ENCODE measurements at regions not wholly inside any gene's neighbourhood (a gene's known extent, or its start where the extent isn't known, plus 50 kb on each side); places are given as distances from the start of the nearest gene placed in this dataset.
"Not testable (repeated sequence)": the region's sequence is repeated elsewhere in the genome, so short reads cannot be mapped to it uniquely, and the experiment has no call there.

DNA sequence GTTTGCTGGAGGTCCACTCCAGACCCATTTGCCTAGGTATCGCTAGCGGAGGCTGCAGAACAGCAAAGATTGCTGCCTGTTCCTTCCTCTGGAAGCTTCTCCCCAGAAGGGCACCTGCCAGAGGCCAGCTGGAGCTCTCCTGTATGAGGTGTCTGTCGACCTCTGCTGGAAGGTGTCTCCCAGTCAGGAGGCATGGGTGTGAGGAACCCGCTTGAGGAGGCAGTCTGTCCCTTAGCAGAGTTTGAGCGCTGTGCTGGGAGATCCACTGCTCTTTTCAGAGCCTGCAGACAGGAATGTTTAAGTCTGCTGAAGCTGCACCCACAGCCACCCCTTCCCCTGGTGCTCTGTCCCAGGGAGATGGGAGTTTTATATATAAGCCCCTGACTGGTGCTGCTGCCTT is 335.0 kb upstream of the DNAJC19 start:
- H3K36me3 Mint-ChIP-seq (ENCODE audit: low read depth); ATAC-seq; H3K4me1 Mint-ChIP-seq; DNase-seq; H3K27ac Mint-ChIP-seq; H3K9me3 ChIP-seq (ENCODE audit: control insufficient read depth, low read length, poor library complexity, severe bottlenecking); H3K4me3 Mint-ChIP-seq; H3K27me3 Mint-ChIP-seq: not testable (repeated sequence)

GRCh38 chr3:181318321-181318720 is 328.8 kb upstream of the DNAJC19 start:
- ATAC-seq (no peak), DNase-seq (no peak)
- no peaks in the 10 kb centered on the region for H3K4me1 Mint-ChIP-seq
- no peaks in the 10 kb centered on the region for H3K27me3 Mint-ChIP-seq
- H3K4me3 Mint-ChIP-seq, result no peak overlapping the region
- no peaks in the 10 kb centered on the region for H3K36me3 Mint-ChIP-seq (ENCODE audit: low read depth)
- H3K9me3 ChIP-seq (ENCODE audit: control insufficient read depth, low read length, poor library complexity, severe bottlenecking), result no peaks in the 10 kb centered on the region
- no peak overlapping the region for H3K27ac Mint-ChIP-seq

DNA sequence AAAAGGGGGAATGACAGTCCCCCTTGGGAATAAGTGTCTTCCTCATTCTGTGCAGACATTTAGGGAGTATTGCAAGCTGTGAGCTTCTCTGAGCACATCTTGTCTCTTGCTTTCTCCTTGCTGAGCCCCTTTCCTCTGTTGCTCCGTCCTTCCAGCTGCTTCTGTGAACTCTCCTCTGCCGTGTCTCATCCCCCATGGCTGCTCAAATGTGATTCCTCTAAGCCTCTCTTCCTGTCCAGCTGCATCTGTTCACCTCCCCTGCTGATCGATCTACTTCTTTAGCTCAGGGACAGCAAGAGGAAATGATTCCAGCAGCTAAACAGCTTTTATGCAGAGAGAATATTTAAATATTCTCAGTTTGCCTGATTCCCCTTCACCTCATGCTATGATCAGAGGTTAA is 328.0 kb upstream of the DNAJC19 start:
- ATAC-seq (no peak), DNase-seq (no peak)
- no peak overlapping the region for H3K4me3 Mint-ChIP-seq
- H3K4me1 Mint-ChIP-seq, result no peaks in the 10 kb centered on the region
- H3K36me3 Mint-ChIP-seq (ENCODE audit: low read depth), result no peaks in the 10 kb centered on the region
- no peaks in the 10 kb centered on the region for H3K9me3 ChIP-seq (ENCODE audit: control insufficient read depth, low read length, poor library complexity, severe bottlenecking)
- H3K27me3 Mint-ChIP-seq, result no peaks in the 10 kb centered on the region
- H3K27ac Mint-ChIP-seq, result no peak overlapping the region

DNA sequence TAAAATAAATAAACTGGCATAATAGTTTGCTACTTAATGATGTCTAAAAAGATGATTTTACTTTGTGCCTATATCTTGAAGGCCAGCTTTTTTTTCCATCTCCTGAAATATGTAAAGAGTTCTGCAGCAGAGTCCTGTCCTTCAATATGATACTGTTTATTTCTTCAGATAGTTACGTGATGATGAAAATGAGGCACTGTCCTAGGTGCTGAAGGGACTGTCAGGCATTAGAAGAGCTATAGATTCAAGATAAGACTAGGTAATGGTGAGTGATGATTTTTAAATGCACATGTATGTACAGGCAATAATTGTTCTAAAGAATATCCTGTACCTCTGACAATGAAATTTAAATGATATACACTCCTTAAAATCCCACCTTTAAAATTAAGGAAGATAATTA is 326.9 kb upstream of the DNAJC19 start:
- H3K9me3 ChIP-seq (ENCODE audit: control insufficient read depth, low read length, poor library complexity, severe bottlenecking), result no peaks in the 10 kb centered on the region
- no peak overlapping the region for H3K4me3 Mint-ChIP-seq
- peaks cover 2% of the 10 kb centered on the region for H3K4me1 Mint-ChIP-seq
- H3K36me3 Mint-ChIP-seq (ENCODE audit: low read depth), result no peaks in the 10 kb centered on the region
- no peaks in the 10 kb centered on the region for H3K27me3 Mint-ChIP-seq
- DNase-seq, result no peak
- no peak overlapping the region for H3K27ac Mint-ChIP-seq
- no peak for ATAC-seq

DNA sequence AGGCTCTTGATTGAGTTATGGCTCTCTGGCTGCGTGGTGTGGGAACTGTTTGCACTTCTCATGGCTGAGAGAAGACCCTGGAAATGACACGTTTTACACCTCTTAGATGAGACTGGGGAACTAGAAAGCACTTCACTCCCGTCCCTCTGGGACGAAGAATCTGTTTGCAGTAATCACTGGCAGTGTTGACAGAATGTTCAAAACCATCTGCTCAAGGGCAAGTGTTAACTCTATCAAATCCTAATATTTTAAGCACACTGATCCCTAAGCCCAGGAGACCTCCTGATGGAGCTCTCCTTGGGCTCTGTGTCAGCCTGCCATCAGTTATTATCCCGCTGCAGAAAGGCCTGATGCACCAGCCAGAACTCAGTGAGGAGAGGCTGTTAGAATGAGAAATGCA is 323.8 kb upstream of the DNAJC19 start:
- Mint-ChIP-seq H3K36me3 (ENCODE audit: low read depth) (no peaks in the 10 kb centered on the region), H3K27ac (no peak overlapping the region), H3K4me1 (peaks cover 2% of the 10 kb centered on the region), H3K4me3 (no peak overlapping the region), H3K27me3 (no peaks in the 10 kb centered on the region)
- H3K9me3 ChIP-seq (ENCODE audit: control insufficient read depth, low read length, poor library complexity, severe bottlenecking), result no peaks in the 10 kb centered on the region
- no peak for ATAC-seq
- no peak for DNase-seq

DNA sequence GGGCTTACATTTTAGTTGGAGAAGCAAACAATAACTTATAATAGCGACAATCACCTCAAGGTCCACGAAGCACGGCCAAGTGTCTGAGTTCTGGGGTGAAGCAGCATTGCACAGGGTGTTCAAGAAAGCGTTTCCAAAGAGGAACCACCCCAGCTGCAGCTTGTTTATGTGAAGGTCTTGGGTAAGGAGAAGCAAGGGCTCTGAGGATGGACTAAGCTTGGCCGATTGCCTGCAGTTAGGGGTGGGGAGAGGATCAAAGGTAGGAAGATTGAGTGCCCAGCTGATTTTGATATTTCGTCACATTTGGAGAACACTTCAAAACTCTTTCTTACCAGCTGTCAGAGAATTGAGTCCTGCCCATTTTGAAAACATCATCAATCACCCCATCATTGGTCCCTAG is 321.6 kb upstream of the DNAJC19 start:
- Mint-ChIP-seq H3K36me3 (ENCODE audit: low read depth) (no peaks in the 10 kb centered on the region), H3K27ac (no peak overlapping the region), H3K27me3 (no peaks in the 10 kb centered on the region), H3K4me3 (no peak overlapping the region), H3K4me1 (peaks cover 2% of the 10 kb centered on the region)
- DNase-seq (no peak), ATAC-seq (no peak)
- no peaks in the 10 kb centered on the region for H3K9me3 ChIP-seq (ENCODE audit: control insufficient read depth, low read length, poor library complexity, severe bottlenecking)

DNA sequence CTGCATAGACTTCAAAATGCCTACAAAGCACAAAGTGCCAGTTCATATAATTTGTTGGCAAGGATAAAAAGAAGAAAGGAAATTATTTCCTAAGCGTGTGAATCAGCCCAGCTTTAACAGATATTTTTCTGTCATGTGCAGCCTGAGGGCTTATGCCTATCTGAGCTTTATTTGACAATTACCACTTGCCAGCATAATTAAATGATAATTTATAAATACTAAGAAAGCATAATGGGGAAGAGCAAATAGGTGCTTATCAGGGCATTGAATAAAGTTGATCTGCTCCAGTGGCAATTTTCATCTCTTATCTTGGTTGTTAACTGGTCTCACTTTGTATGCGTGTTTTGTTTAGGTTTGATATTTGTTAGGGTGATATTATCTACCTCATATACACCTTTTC is 313.4 kb upstream of the DNAJC19 start:
- no peaks in the 10 kb centered on the region for H3K9me3 ChIP-seq (ENCODE audit: control insufficient read depth, low read length, poor library complexity, severe bottlenecking)
- Mint-ChIP-seq H3K4me1 (no peaks in the 10 kb centered on the region), H3K27me3 (peaks cover 5% of the 10 kb centered on the region), H3K36me3 (ENCODE audit: low read depth) (no peaks in the 10 kb centered on the region), H3K4me3 (no peak overlapping the region), H3K27ac (no peak overlapping the region)
- no peak for ATAC-seq
- no peak for DNase-seq

DNA sequence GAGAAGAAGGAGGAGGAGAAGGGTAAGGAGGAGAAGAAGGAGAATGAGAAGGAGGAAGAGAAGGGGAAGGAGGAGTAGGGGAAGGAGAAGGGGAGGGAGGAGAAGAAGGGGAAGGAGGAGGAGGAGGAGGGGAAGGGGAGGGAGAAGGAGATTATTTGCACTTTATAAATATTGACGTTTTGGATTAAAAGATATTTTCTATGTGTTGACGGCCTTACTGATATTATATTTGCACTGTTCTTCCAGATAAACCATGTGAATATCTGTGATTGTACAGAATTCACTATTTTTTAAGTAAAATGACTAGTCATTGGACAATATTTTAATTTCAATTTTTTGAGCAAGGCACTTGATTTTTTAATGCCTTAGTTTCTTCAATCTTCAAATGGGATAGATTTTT is 310.5 kb upstream of the DNAJC19 start:
- ATAC-seq, result no peak
- Mint-ChIP-seq H3K4me1 (no peaks in the 10 kb centered on the region), H3K36me3 (ENCODE audit: low read depth) (no peaks in the 10 kb centered on the region), H3K27me3 (peaks cover 5% of the 10 kb centered on the region), H3K27ac (no peak overlapping the region), H3K4me3 (no peak overlapping the region)
- no peaks in the 10 kb centered on the region for H3K9me3 ChIP-seq (ENCODE audit: control insufficient read depth, low read length, poor library complexity, severe bottlenecking)
- no peak for DNase-seq

- no peaks in the 10 kb centered on the region for H3K36me3 Mint-ChIP-seq (ENCODE audit: low read depth)
- DNase-seq (no peak), ATAC-seq (no peak)
- H3K4me1 Mint-ChIP-seq, result no peaks in the 10 kb centered on the region
- no peak overlapping the region for H3K4me3 Mint-ChIP-seq
- H3K9me3 ChIP-seq (ENCODE audit: control insufficient read depth, low read length, poor library complexity, severe bottlenecking), result no peaks in the 10 kb centered on the region
- peaks cover under 1% of the 10 kb centered on the region for H3K27me3 Mint-ChIP-seq
- H3K27ac Mint-ChIP-seq, result no peak overlapping the region
Observed at GRCh38 chr3:181298421-181298820, 308.9 kb upstream of the DNAJC19 start.

GRCh38 chr3:181292984-181293383 is 303.4 kb upstream of the DNAJC19 start:
- DNase-seq, result no peak
- H3K36me3 Mint-ChIP-seq (ENCODE audit: low read depth), result no peaks in the 10 kb centered on the region
- ATAC-seq, result no peak
- no peak overlapping the region for H3K27ac Mint-ChIP-seq
- H3K4me3 Mint-ChIP-seq, result no peak overlapping the region
- no peaks in the 10 kb centered on the region for H3K27me3 Mint-ChIP-seq
- H3K9me3 ChIP-seq (ENCODE audit: control insufficient read depth, low read length, poor library complexity, severe bottlenecking), result no peaks in the 10 kb centered on the region
- H3K4me1 Mint-ChIP-seq, result no peaks in the 10 kb centered on the region

DNA sequence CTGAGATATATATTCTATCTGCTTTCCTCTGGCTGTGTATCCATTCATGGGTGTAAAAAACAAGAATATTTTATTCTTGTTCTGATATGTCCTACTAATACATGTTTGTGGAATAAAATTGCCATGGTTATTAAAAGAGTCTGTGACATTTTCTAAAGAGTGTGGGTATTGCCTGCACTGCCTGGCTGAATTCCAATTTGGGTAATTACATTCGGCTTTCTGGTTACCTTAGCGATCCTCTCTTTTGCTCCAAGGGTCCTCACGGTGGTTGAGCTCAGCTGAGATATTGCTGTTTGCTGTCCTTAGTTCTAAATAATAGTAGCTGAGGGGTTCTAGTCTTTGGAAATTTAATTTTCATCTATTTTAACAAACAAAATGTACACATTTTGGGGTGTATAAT is 301.4 kb upstream of the DNAJC19 start:
- no peaks in the 10 kb centered on the region for H3K27me3 Mint-ChIP-seq
- H3K9me3 ChIP-seq (ENCODE audit: control insufficient read depth, low read length, poor library complexity, severe bottlenecking), result no peaks in the 10 kb centered on the region
- H3K36me3 Mint-ChIP-seq (ENCODE audit: low read depth), result no peaks in the 10 kb centered on the region
- DNase-seq (no peak), ATAC-seq (no peak)
- no peak overlapping the region for H3K4me3 Mint-ChIP-seq
- H3K4me1 Mint-ChIP-seq, result no peaks in the 10 kb centered on the region
- no peak overlapping the region for H3K27ac Mint-ChIP-seq

GRCh38 chr3:181289306-181289705 is 299.8 kb upstream of the DNAJC19 start:
- no peaks in the 10 kb centered on the region for H3K27me3 Mint-ChIP-seq
- H3K36me3 Mint-ChIP-seq (ENCODE audit: low read depth), result no peaks in the 10 kb centered on the region
- H3K4me1 Mint-ChIP-seq, result no peaks in the 10 kb centered on the region
- no peak for DNase-seq
- no peak for ATAC-seq
- no peak overlapping the region for H3K27ac Mint-ChIP-seq
- no peak overlapping the region for H3K4me3 Mint-ChIP-seq
- H3K9me3 ChIP-seq (ENCODE audit: control insufficient read depth, low read length, poor library complexity, severe bottlenecking), result no peaks in the 10 kb centered on the region

- H3K4me3 Mint-ChIP-seq, result no peak overlapping the region
- ATAC-seq (no peak), DNase-seq (no peak)
- H3K27ac Mint-ChIP-seq, result no peak overlapping the region
- H3K36me3 Mint-ChIP-seq (ENCODE audit: low read depth), result no peaks in the 10 kb centered on the region
- no peaks in the 10 kb centered on the region for H3K9me3 ChIP-seq (ENCODE audit: control insufficient read depth, low read length, poor library complexity, severe bottlenecking)
- no peaks in the 10 kb centered on the region for H3K27me3 Mint-ChIP-seq
- H3K4me1 Mint-ChIP-seq, result no peaks in the 10 kb centered on the region
Observed at GRCh38 chr3:181288145-181288544, 298.6 kb upstream of the DNAJC19 start.

DNA sequence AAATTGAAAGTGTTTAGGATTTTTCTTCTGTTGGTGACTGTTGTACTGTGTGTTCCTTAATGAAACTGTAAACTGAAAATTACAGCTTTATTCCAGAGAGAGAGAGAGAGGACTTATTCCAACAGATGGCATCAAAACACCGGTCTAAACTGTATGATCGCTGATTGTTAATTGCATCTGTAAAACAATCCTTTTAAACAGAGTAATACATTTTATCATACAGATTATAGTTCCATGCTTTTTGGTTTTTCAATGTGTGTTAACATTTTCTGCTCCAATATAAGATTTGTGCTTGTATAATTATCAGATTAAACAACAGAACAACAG is 289.7 kb upstream of the DNAJC19 start:
- no peak overlapping the region for H3K27ac Mint-ChIP-seq
- H3K27me3 Mint-ChIP-seq, result peaks cover 6% of the 10 kb centered on the region
- no peaks in the 10 kb centered on the region for H3K36me3 Mint-ChIP-seq (ENCODE audit: low read depth)
- no peak for DNase-seq
- no peaks in the 10 kb centered on the region for H3K9me3 ChIP-seq (ENCODE audit: control insufficient read depth, low read length, poor library complexity, severe bottlenecking)
- ATAC-seq, result no peak
- no peak overlapping the region for H3K4me3 Mint-ChIP-seq
- no peaks in the 10 kb centered on the region for H3K4me1 Mint-ChIP-seq
